ENCODE measurements at regions not wholly inside any gene's neighbourhood (a gene's known extent, or its start where the extent isn't known, plus 50 kb on each side); places are given as distances from the start of the nearest gene placed in this dataset.

- no peak overlapping the region for H3K4me3 ChIP-seq (replicated peaks in 1 of 3; ENCODE audit: insufficient read depth in 1 of 3, low read depth in 1 of 3, low read length in 3 of 3)
- no peaks in the 10 kb centered on the region for H3K9me1 ChIP-seq (replicated peaks; ENCODE audit: control insufficient read depth, extremely low read depth, insufficient read depth, low read length)
- H3K36me3 ChIP-seq (ENCODE audit: control insufficient read depth in 2 of 2, extremely low read depth in 1 of 2, insufficient read depth in 2 of 2, low read length in 2 of 2): no peaks in the 10 kb centered on the region
- dilution Hi-C loops (cut with MboI; ENCODE audit: extremely low pct_ligation_motif_present, low sequenced_read_pairs): no loop called here
- no peak overlapping the region for H3K4me2 ChIP-seq (ENCODE audit: insufficient read depth, low read length)
- CTCF ChIA-PET: no interaction called here
- FAIRE-seq (no peak), DNase-seq (ENCODE audit: low read depth, low spot score) (no peak)
- no peaks in the 10 kb centered on the region for H4K20me1 ChIP-seq (replicated peaks; ENCODE audit: control insufficient read depth, extremely low read depth, insufficient read depth, low read length)
- H3K27me3 ChIP-seq (ENCODE audit: control insufficient read depth in 2 of 2, insufficient read depth in 2 of 2, low read length in 2 of 2): no peaks in the 10 kb centered on the region
- no peak overlapping the region for H3K27ac ChIP-seq (ENCODE audit: insufficient read depth, low read depth, low read length)
- no peak for TF ChIP-seq MAX (IDR thresholded peaks at IDR 0.05; ENCODE audit: insufficient read depth, insufficient read length)
- no peak for TF ChIP-seq GATA2 (IDR thresholded peaks at IDR 0.05; ENCODE audit: insufficient read depth, insufficient read length, low read depth, low read length)
- no peak for TF ChIP-seq EZH2 (IDR thresholded peaks at IDR 0.05; ENCODE audit: borderline replicate concordance, low read depth, low read length, severe bottlenecking)
- TF ChIP-seq POLR2AphosphoS5 (IDR thresholded peaks at IDR 0.05; ENCODE audit: insufficient read depth, low read depth, low read length): no peak
- TF ChIP-seq CTCF (IDR thresholded peaks at IDR 0.05; ENCODE audit: extremely low read depth in 1 of 2, insufficient read depth in 1 of 2, low read depth in 1 of 2, low read length in 2 of 2): no peak
- no peak for TF ChIP-seq POLR2A (IDR thresholded peaks at IDR 0.05; ENCODE audit: low read depth, low read length)
- no peak for TF ChIP-seq MYC (IDR thresholded peaks at IDR 0.05; ENCODE audit: low read depth, low read length)
- no peak for TF ChIP-seq JUN (IDR thresholded peaks at IDR 0.05; ENCODE audit: borderline replicate concordance, insufficient read depth, insufficient read length, low read depth)
- no peak for TF ChIP-seq FOS (IDR thresholded peaks at IDR 0.05; ENCODE audit: borderline replicate concordance, insufficient read depth, low read length)
- H3K9ac ChIP-seq (replicated peaks; ENCODE audit: extremely low read depth, insufficient read depth, low read length): no peak overlapping the region
- POLR2A ChIA-PET: no interaction called here
- no peaks in the 10 kb centered on the region for H3K9me3 ChIP-seq (replicated peaks; ENCODE audit: control insufficient read depth, insufficient read depth, low read length)
- no TSS peak for BruUV-seq (replicated peaks)
- intact Hi-C loops (cut with micrococcal nuclease): no loop called here
- H2AFZ ChIP-seq (ENCODE audit: low read depth, low read length): no peak overlapping the region
- no peaks in the 10 kb centered on the region for H3K79me2 ChIP-seq (ENCODE audit: control insufficient read depth, insufficient read depth, low read length)
- no peaks in the 10 kb centered on the region for H3K4me1 ChIP-seq (ENCODE audit: control insufficient read depth, extremely low read depth, insufficient read depth, low read length)
Measured at GRCh38 chr4:52290466-52290865, 239.4 kb downstream of the SPATA18 start.
